Heart right ventricle (tissue), 16 donors: ENCODE measurements at regions not wholly inside any gene's neighbourhood (a gene's known extent, or its start where the extent isn't known, plus 50 kb on each side); places are given as distances from the start of the nearest gene placed in this dataset.

Experiments
- ATAC-seq, 8 donors: fragments of 200-7000 bp; cut with Tn5 transposase; one replicate each; pipeline ENCODE4 v1.9.1; 2020; ENCODE audit warnings: mild to moderate bottlenecking in 8 of 8, moderate library complexity in 8 of 8, moderate number of reproducible peaks in 1 of 8
- DNase-seq, 2 donors: peaks; one replicate each; pipeline ENCODE4 v3.0.0-alpha.2; 2020
- H3K27ac ChIP-seq, 10 donors: fragments of 200-600 bp; sonication (generic) in 2 of 10; one replicate each; pipeline versions ENCODE4 v1.5.0 to v1.8.0; 2020 to 2022; ENCODE audit warnings: mild to moderate bottlenecking in 3 of 10
- H3K27me3 ChIP-seq, 7 donors: fragments of 200-600 bp; one replicate each; pipeline ENCODE4 v1.8.0; 2021 to 2022; ENCODE audit warnings: mild to moderate bottlenecking in 2 of 7
- H3K36me3 ChIP-seq, 9 donors: fragments of 200-600 bp; sonication (generic) in 1 of 9; one replicate each; pipeline versions ENCODE4 v1.5.0 to v1.8.0; 2020 to 2022; ENCODE audit warnings: mild to moderate bottlenecking in 2 of 9
- H3K4me1 ChIP-seq, 9 donors: fragments of 200-600 bp; sonication (generic) in 1 of 9; one replicate each; pipeline versions ENCODE4 v1.5.0 to v1.8.0; 2020 to 2022; ENCODE audit warnings: mild to moderate bottlenecking in 4 of 9
- H3K4me3 ChIP-seq, 10 donors: fragments of 200-600 bp; sonication (generic) in 2 of 10; one replicate each; pipeline versions ENCODE4 v1.5.0 to v1.8.0; 2020 to 2022; ENCODE audit warnings: mild to moderate bottlenecking in 7 of 10, moderate library complexity in 2 of 10
- H3K9me3 ChIP-seq, 11 donors: fragments of 200-600 bp in 10 of 11; sonication (generic) in 2 of 11; one replicate each; pipeline versions ENCODE4 v1.5.0 to v1.8.0; 2013 to 2022; ENCODE audit warnings: mild to moderate bottlenecking in 2 of 11, control low read depth in 1 of 11, moderate library complexity in 1 of 11
- CTCF ChIP-seq, 9 donors: fragments of 200-600 bp; sonication (generic) in 2 of 9; IDR thresholded peaks; one replicate each; pipeline versions ENCODE4 v1.5.0 to v1.8.0; 2021 to 2022; ENCODE audit warnings: antibody characterized with exemption in 9 of 9, mild to moderate bottlenecking in 5 of 9, moderate library complexity in 1 of 9
- WGBS, 2 donors: extraction: QIAGEN DNeasy Blood & Tissue Kit; methylation state at CpG; one replicate each; pipeline ENCODE4 v1.1.7; 2013; ENCODE audit warnings: inconsistent platforms in 1 of 2; 5-methylcytosine and 5-hydroxymethylcytosine counted together
- intact Hi-C, 10 donors: fragments of 100-400 bp; cut with DNase I; formaldehyde crosslinking; loops; one replicate each; pipeline versions ENCODE4 v1.11.1 to v1.14.2; 2022
- donor health status: Arrhythmogenic right ventricular cardiomyopathy.
- donor health status: ischemic (EF 13 %, LVEDD 7.1; RV severe dilation, severe dysfunction).
- donor health status: healthy with polysubstance abuse.
- donor health status: DM: no; HTN: yes; CAD: no.
- donor health status: DM: no; HTN: no; CAD: no.
- donor health status: ischemic (EF 25% LVEDD 6.9; RV normal size, moderate dysfunction).
- donor health status: ischemic (EF 25% LVEDD 5.7; RV mildly dilated, moderate dysfunction).
- donor health status: healthy.
- donor health status: DM: yes; HTN: yes; CAD: no.
- donor health status: Ischemic cardiomyopathy.
- donor health status: ischemic (EF 35%, LVEDD 5.7; RV mildly dilated, moderate dysfunction).
- donor health status: nonischemic (EF 11% LVEDD 7.7; RV severe dilation, severe dysfunction).
- donor health status: DM: yes; HTN: yes; CAD: no.
- donor health status: PGD.
- donor health status: ischemic (EF 29% LVEDD 5.4; RV normal size, mild dysfunction).
- donor health status: nonischemic (EF 23%, LVEDD 6.1; RV moderate dilation, normal function).

- 67 to 71% methylated on average over 3 of the region's 3 CpGs for WGBS, 2 donors
- Histone ChIP-seq H3K36me3 (no peaks in the 10 kb centered on the region), H3K9me3 (peaks cover 0 to 5% (median 0%) of the 10 kb centered on the region in 11 donors), H3K27me3 (no peaks in the 10 kb centered on the region), H3K27ac (no peak overlapping the region), H3K4me3 (no peak overlapping the region), H3K4me1 (peaks cover 0 to 8% (median 0%) of the 10 kb centered on the region in 9 donors)
- DNase-seq: no peak
- TF ChIP-seq CTCF (IDR thresholded peaks at IDR 0.05): no peak
- intact Hi-C loops: no loop called here
- no peak for ATAC-seq
Measured at GRCh38 chr12:126496201-126496600, 1431.0 kb downstream of the AACS start.

- no peak overlapping the region for H3K4me3 ChIP-seq
- ATAC-seq (no peak), DNase-seq (no peak)
- H3K27ac ChIP-seq: no peak overlapping the region
- no peaks in the 10 kb centered on the region for H3K27me3 ChIP-seq
- no peaks in the 10 kb centered on the region for H3K36me3 ChIP-seq
- no peaks in the 10 kb centered on the region for H3K4me1 ChIP-seq
- 64 to 71% methylated on average over 7 of the region's 7 CpGs for WGBS, 2 donors
- peaks cover 0 to 20% (median 5%) of the 10 kb centered on the region in 11 donors for H3K9me3 ChIP-seq
- no peak for TF ChIP-seq CTCF (IDR thresholded peaks at IDR 0.05)
- intact Hi-C loops: no loop called here
Measured at GRCh38 chr12:126506426-126507182, 1441.4 kb downstream of the AACS start.

- Histone ChIP-seq H3K27ac (no peak overlapping the region), H3K9me3 (peaks cover 0 to 21% (median 5%) of the 10 kb centered on the region in 11 donors), H3K4me3 (no peak overlapping the region), H3K27me3 (no peaks in the 10 kb centered on the region), H3K36me3 (no peaks in the 10 kb centered on the region), H3K4me1 (no peaks in the 10 kb centered on the region)
- 55 to 56% methylated on average over 2 of the region's 2 CpGs for WGBS, 2 donors
- ATAC-seq (no peak), DNase-seq (no peak)
- intact Hi-C loops: no loop called here
- TF ChIP-seq CTCF (IDR thresholded peaks at IDR 0.05): no peak
Measured at GRCh38 chr12:126507231-126507630, 1442.0 kb downstream of the AACS start.

GRCh38 chr12:126509572-126509971 lies 1444.3 kb downstream of the AACS start:
- intact Hi-C loops: no loop called here
- H3K27ac ChIP-seq: no peak overlapping the region
- no peaks in the 10 kb centered on the region for H3K4me1 ChIP-seq
- H3K27me3 ChIP-seq: no peaks in the 10 kb centered on the region
- DNase-seq (no peak), ATAC-seq (peak in 1 of 8 donors; percentile 57)
- WGBS, 2 donors: 41 to 45% methylated on average over 4 of the region's 4 CpGs
- TF ChIP-seq CTCF (IDR thresholded peaks at IDR 0.05): no peak
- peaks cover 0 to 21% (median 5%) of the 10 kb centered on the region in 11 donors for H3K9me3 ChIP-seq
- H3K36me3 ChIP-seq: no peaks in the 10 kb centered on the region
- no peak overlapping the region for H3K4me3 ChIP-seq
